ENCODE measurements at regions not wholly inside any gene's neighbourhood (a gene's known extent, or its start where the extent isn't known, plus 50 kb on each side); places are given as distances from the start of the nearest gene placed in this dataset.

- TF ChIP-seq, protein P1, sequence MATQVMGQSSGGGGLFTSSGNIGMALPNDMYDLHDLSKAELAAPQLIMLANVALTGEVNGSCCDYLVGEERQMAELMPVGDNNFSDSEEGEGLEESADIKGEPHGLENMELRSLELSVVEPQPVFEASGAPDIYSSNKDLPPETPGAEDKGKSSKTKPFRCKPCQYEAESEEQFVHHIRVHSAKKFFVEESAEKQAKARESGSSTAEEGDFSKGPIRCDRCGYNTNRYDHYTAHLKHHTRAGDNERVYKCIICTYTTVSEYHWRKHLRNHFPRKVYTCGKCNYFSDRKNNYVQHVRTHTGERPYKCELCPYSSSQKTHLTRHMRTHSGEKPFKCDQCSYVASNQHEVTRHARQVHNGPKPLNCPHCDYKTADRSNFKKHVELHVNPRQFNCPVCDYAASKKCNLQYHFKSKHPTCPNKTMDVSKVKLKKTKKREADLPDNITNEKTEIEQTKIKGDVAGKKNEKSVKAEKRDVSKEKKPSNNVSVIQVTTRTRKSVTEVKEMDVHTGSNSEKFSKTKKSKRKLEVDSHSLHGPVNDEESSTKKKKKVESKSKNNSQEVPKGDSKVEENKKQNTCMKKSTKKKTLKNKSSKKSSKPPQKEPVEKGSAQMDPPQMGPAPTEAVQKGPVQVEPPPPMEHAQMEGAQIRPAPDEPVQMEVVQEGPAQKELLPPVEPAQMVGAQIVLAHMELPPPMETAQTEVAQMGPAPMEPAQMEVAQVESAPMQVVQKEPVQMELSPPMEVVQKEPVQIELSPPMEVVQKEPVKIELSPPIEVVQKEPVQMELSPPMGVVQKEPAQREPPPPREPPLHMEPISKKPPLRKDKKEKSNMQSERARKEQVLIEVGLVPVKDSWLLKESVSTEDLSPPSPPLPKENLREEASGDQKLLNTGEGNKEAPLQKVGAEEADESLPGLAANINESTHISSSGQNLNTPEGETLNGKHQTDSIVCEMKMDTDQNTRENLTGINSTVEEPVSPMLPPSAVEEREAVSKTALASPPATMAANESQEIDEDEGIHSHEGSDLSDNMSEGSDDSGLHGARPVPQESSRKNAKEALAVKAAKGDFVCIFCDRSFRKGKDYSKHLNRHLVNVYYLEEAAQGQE (IDR thresholded peaks at IDR 0.05): no peak
- TF ChIP-seq RXRA (IDR thresholded peaks at IDR 0.05): no peak
Measured at GRCh38 chr13:33710924-33711323, 107.0 kb upstream of the RFC3 start (continued).

- TF ChIP-seq GABPA (IDR thresholded peaks at IDR 0.05 in 1 of 2, conservative IDR thresholded peaks at IDR 0.05 in 1 of 2): no peak
- no peak for TF ChIP-seq HNF4G (IDR thresholded peaks at IDR 0.05)
Measured at GRCh38 chr13:33711436-33711835, 106.5 kb upstream of the RFC3 start.

DNA sequence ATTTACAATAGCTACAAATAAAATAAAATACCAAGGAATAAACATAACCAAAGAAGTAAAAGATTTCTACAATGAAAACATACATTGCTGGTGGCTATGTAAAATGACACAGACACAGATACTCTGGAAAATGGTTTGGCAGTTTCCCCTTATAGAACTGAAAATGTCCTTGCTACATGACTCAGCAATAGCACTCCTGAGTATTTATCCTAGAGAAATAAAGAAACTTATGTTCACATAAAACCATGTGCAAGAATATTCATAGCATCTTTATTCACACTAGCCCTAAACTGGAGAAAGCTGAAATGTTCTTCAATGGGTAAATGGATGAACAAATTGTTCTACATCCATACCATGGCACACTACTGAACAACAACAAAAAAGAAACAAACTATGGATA lies 100.2 kb upstream of the RFC3 start:
- no peaks in the 10 kb centered on the region for H3K36me3 ChIP-seq (ENCODE audit: control insufficient read depth in 4 of 4, insufficient read depth in 3 of 4, low read depth in 1 of 4, low read length in 3 of 4)
- no peak overlapping the region for H3K9ac ChIP-seq (ENCODE audit: low read depth in 1 of 2, low read length in 2 of 2)
- DNase-seq (ENCODE audit: low spot score): no peak
- no peak overlapping the region for H3K4me3 ChIP-seq (ENCODE audit: low read depth in 1 of 3, low read length in 3 of 3)
- no peak overlapping the region for H3K27ac ChIP-seq (ENCODE audit: low read depth in 1 of 2, low read length in 2 of 2)
- H3K27me3 ChIP-seq (ENCODE audit: control insufficient read depth in 4 of 4, insufficient read depth in 4 of 4, low read length in 3 of 4): no peaks in the 10 kb centered on the region
- TF ChIP-seq NR2F2 (IDR thresholded peaks at IDR 0.05): no peak
- TF ChIP-seq TAF1 (conservative IDR thresholded peaks at IDR 0.05): no peak
- no peak for TF ChIP-seq HNF4A (conservative IDR thresholded peaks at IDR 0.05)
- TF ChIP-seq RAD21 (IDR thresholded peaks at IDR 0.05): no peak
- TF ChIP-seq GABPA (IDR thresholded peaks at IDR 0.05 in 1 of 2, conservative IDR thresholded peaks at IDR 0.05 in 1 of 2): no peak
- TF ChIP-seq, protein P2, sequence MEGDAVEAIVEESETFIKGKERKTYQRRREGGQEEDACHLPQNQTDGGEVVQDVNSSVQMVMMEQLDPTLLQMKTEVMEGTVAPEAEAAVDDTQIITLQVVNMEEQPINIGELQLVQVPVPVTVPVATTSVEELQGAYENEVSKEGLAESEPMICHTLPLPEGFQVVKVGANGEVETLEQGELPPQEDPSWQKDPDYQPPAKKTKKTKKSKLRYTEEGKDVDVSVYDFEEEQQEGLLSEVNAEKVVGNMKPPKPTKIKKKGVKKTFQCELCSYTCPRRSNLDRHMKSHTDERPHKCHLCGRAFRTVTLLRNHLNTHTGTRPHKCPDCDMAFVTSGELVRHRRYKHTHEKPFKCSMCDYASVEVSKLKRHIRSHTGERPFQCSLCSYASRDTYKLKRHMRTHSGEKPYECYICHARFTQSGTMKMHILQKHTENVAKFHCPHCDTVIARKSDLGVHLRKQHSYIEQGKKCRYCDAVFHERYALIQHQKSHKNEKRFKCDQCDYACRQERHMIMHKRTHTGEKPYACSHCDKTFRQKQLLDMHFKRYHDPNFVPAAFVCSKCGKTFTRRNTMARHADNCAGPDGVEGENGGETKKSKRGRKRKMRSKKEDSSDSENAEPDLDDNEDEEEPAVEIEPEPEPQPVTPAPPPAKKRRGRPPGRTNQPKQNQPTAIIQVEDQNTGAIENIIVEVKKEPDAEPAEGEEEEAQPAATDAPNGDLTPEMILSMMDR (IDR thresholded peaks at IDR 0.05; ENCODE audit: low read depth, low read length, missing input control): no peak
- no peak for TF ChIP-seq SP1 (IDR thresholded peaks at IDR 0.05)
- H3K9me3 ChIP-seq (ENCODE audit: control insufficient read depth in 4 of 4, low read length in 3 of 4): no peaks in the 10 kb centered on the region
- H3K4me1 ChIP-seq (ENCODE audit: control insufficient read depth in 4 of 4, insufficient read depth in 4 of 4, low read length in 3 of 4): peaks cover 0 to 3% (median 0%) of the 10 kb centered on the region in 4 donors

More at GRCh38 chr13:33711436-33711835, 106.5 kb upstream of the RFC3 start:
- no peak for DNase-seq (ENCODE audit: low spot score)
- H3K4me3 ChIP-seq (ENCODE audit: low read depth in 1 of 3, low read length in 3 of 3): no peak overlapping the region
- no peaks in the 10 kb centered on the region for H3K36me3 ChIP-seq (ENCODE audit: control insufficient read depth in 4 of 4, insufficient read depth in 3 of 4, low read depth in 1 of 4, low read length in 3 of 4)
- H3K27me3 ChIP-seq (ENCODE audit: control insufficient read depth in 4 of 4, insufficient read depth in 4 of 4, low read length in 3 of 4): no peaks in the 10 kb centered on the region
- H3K27ac ChIP-seq (ENCODE audit: low read depth in 1 of 2, low read length in 2 of 2): no peak overlapping the region
- WGBS: 67% methylated on average over 3 of the region's 3 CpGs
- H3K9me3 ChIP-seq (ENCODE audit: control insufficient read depth in 4 of 4, low read length in 3 of 4): no peaks in the 10 kb centered on the region
- H3K9ac ChIP-seq (ENCODE audit: low read depth in 1 of 2, low read length in 2 of 2): no peak overlapping the region
- no peaks in the 10 kb centered on the region for H3K4me1 ChIP-seq (ENCODE audit: control insufficient read depth in 4 of 4, insufficient read depth in 4 of 4, low read length in 3 of 4)

DNA sequence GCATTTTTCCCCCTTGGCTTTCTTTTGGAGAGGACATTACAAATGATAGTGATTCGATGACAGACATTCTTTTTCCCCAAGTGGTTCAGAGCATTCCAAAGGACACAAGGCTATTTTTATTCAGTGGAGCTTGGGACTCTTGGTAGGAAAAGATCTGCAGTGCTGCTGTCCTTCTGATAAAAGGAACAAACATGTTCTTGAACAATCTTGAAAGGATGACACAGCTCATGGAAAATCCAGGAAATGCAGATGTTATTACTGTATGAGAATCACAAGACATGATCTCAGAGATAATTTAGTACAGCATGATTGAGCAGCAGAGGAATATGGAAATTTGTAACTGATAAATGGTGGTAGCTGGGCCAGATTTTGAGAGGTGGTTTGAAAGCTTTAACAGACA lies 96.2 kb upstream of the RFC3 start:
- WGBS: 66% methylated on average over 1 of the region's 1 CpG
- TF ChIP-seq YY1 (IDR thresholded peaks at IDR 0.05): no peak
- TF ChIP-seq, protein P1 (IDR thresholded peaks at IDR 0.05): no peak
- no peak for TF ChIP-seq TAF1 (conservative IDR thresholded peaks at IDR 0.05)
- TF ChIP-seq RAD21 (IDR thresholded peaks at IDR 0.05): no peak
- TF ChIP-seq GABPA (IDR thresholded peaks at IDR 0.05 in 1 of 2, conservative IDR thresholded peaks at IDR 0.05 in 1 of 2): no peak
- TF ChIP-seq JUND (IDR thresholded peaks at IDR 0.05): no peak
- no peak for TF ChIP-seq FOXA2 (IDR thresholded peaks at IDR 0.05)
- no peak for TF ChIP-seq SP1 (IDR thresholded peaks at IDR 0.05)
- TF ChIP-seq HNF4A (conservative IDR thresholded peaks at IDR 0.05): no peak
- TF ChIP-seq, protein P3, sequence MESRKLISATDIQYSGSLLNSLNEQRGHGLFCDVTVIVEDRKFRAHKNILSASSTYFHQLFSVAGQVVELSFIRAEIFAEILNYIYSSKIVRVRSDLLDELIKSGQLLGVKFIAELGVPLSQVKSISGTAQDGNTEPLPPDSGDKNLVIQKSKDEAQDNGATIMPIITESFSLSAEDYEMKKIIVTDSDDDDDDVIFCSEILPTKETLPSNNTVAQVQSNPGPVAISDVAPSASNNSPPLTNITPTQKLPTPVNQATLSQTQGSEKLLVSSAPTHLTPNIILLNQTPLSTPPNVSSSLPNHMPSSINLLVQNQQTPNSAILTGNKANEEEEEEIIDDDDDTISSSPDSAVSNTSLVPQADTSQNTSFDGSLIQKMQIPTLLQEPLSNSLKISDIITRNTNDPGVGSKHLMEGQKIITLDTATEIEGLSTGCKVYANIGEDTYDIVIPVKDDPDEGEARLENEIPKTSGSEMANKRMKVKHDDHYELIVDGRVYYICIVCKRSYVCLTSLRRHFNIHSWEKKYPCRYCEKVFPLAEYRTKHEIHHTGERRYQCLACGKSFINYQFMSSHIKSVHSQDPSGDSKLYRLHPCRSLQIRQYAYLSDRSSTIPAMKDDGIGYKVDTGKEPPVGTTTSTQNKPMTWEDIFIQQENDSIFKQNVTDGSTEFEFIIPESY (IDR thresholded peaks at IDR 0.05): no peak
- TF ChIP-seq RXRA (IDR thresholded peaks at IDR 0.05): no peak
- no peak for TF ChIP-seq NR2F2 (IDR thresholded peaks at IDR 0.05)
- TF ChIP-seq, protein P4, sequence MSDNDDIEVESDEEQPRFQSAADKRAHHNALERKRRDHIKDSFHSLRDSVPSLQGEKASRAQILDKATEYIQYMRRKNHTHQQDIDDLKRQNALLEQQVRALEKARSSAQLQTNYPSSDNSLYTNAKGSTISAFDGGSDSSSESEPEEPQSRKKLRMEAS (IDR thresholded peaks at IDR 0.05): no peak

More for the DNA sequence above, 96.2 kb upstream of the RFC3 start:
- peak overlapping the region in 1 of 2 donors; percentile 62 for H3K27ac ChIP-seq (ENCODE audit: low read depth in 1 of 2, low read length in 2 of 2)
- no peaks in the 10 kb centered on the region for H3K9me3 ChIP-seq (ENCODE audit: control insufficient read depth in 4 of 4, low read length in 3 of 4)
- no peaks in the 10 kb centered on the region for H3K36me3 ChIP-seq (ENCODE audit: control insufficient read depth in 4 of 4, insufficient read depth in 3 of 4, low read depth in 1 of 4, low read length in 3 of 4)
- no peaks in the 10 kb centered on the region for H3K27me3 ChIP-seq (ENCODE audit: control insufficient read depth in 4 of 4, insufficient read depth in 4 of 4, low read length in 3 of 4)
- H3K4me1 ChIP-seq (ENCODE audit: control insufficient read depth in 4 of 4, insufficient read depth in 4 of 4, low read length in 3 of 4): peaks cover 0 to 11% (median 7%) of the 10 kb centered on the region in 4 donors
- no peak for DNase-seq (ENCODE audit: low spot score)
- H3K9ac ChIP-seq (ENCODE audit: low read depth in 1 of 2, low read length in 2 of 2): no peak overlapping the region
- H3K4me3 ChIP-seq (ENCODE audit: low read depth in 1 of 3, low read length in 3 of 3): no peak overlapping the region
